ENCODE measurements at regions not wholly inside any gene's neighbourhood (a gene's known extent, or its start where the extent isn't known, plus 50 kb on each side); places are given as distances from the start of the nearest gene placed in this dataset.

DNA sequence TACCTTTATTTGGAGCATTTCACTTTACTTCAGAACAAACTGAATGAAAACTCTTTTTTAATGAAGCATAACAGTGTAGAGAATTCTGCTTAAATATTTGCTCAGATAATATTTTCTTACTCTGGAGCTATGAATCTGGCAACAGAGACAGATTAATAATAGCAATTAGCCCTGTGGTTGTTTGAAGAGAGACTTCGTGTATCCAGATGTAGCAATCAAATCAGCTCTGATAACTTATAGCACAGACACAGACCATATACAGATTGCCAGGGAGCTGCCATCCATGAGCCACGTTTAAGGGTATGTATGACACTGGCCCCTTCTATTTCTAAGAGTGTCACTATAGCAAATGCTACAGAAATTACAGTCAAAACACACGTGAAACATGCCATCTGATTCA, 146.6 kb downstream of the EXOC5 start:
- TF ChIP-seq POLR2A (IDR thresholded peaks at IDR 0.05) (no peak), POLR2AphosphoS5 (IDR thresholded peaks at IDR 0.05) (no peak)
- TF ChIP-seq, protein P1, sequence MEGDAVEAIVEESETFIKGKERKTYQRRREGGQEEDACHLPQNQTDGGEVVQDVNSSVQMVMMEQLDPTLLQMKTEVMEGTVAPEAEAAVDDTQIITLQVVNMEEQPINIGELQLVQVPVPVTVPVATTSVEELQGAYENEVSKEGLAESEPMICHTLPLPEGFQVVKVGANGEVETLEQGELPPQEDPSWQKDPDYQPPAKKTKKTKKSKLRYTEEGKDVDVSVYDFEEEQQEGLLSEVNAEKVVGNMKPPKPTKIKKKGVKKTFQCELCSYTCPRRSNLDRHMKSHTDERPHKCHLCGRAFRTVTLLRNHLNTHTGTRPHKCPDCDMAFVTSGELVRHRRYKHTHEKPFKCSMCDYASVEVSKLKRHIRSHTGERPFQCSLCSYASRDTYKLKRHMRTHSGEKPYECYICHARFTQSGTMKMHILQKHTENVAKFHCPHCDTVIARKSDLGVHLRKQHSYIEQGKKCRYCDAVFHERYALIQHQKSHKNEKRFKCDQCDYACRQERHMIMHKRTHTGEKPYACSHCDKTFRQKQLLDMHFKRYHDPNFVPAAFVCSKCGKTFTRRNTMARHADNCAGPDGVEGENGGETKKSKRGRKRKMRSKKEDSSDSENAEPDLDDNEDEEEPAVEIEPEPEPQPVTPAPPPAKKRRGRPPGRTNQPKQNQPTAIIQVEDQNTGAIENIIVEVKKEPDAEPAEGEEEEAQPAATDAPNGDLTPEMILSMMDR (IDR thresholded peaks at IDR 0.05) = no peak

Measured in suprapubic skin (tissue), 4 donors.